Osteocyte (in vitro differentiated cells): ENCODE measurements at regions not wholly inside any gene's neighbourhood (a gene's known extent, or its start where the extent isn't known, plus 50 kb on each side); places are given as distances from the start of the nearest gene placed in this dataset.
A peak's percentile ranks its signal among the peaks of the same experiment; 100 is the strongest.

ENCODE experiments used
- DNase-seq: peaks from one replicate; pipeline ENCODE4 v3.0.0; 2021; ENCODE audit warnings: mixed read lengths; ENCODE audit not compliant: unreplicated experiment; ENCODE audit errors: extremely low spot score
- H3K27ac Mint-ChIP-seq: one replicate; pipeline ENCODE4 v1.8.0; 2021; ENCODE audit warnings: mild to moderate bottlenecking, mixed read lengths; ENCODE audit not compliant: unreplicated experiment
- H3K27me3 Mint-ChIP-seq: one replicate; pipeline ENCODE4 v1.8.0; 2021; ENCODE audit warnings: mixed read lengths; ENCODE audit not compliant: unreplicated experiment
- H3K36me3 Mint-ChIP-seq: one replicate; pipeline ENCODE4 v1.8.0; 2021; ENCODE audit warnings: mixed read lengths; ENCODE audit not compliant: unreplicated experiment
- H3K4me1 Mint-ChIP-seq: one replicate; pipeline ENCODE4 v1.8.0; 2021; ENCODE audit warnings: mixed read lengths; ENCODE audit not compliant: unreplicated experiment
- H3K4me3 Mint-ChIP-seq: one replicate; pipeline ENCODE4 v1.8.0; 2021; ENCODE audit warnings: mild to moderate bottlenecking, moderate library complexity, mixed read lengths; ENCODE audit not compliant: unreplicated experiment
- H3K9me3 Mint-ChIP-seq: one replicate; pipeline ENCODE4 v1.8.0; 2021; ENCODE audit warnings: mixed read lengths; ENCODE audit not compliant: unreplicated experiment
- CTCF ChIP-seq: fragments of 200-600 bp; sonication (generic); IDR thresholded peaks from 2 replicates; pipeline ENCODE4 v1.5.0; 2021; ENCODE audit warnings: antibody characterized with exemption, mild to moderate bottlenecking, moderate library complexity

- H3K27me3 Mint-ChIP-seq, result peaks cover 13% of the 10 kb centered on the region
- no peaks in the 10 kb centered on the region for H3K9me3 Mint-ChIP-seq
- TF ChIP-seq CTCF, result no peak
- H3K4me1 Mint-ChIP-seq, result peaks cover 12% of the 10 kb centered on the region
- no peak overlapping the region for H3K27ac Mint-ChIP-seq
- H3K36me3 Mint-ChIP-seq, result peaks cover 1% of the 10 kb centered on the region
- no peak overlapping the region for H3K4me3 Mint-ChIP-seq
- DNase-seq, result no peak
Observed at GRCh38 chr3:190731596-190731995, 130.9 kb downstream of the GMNC start.

DNA sequence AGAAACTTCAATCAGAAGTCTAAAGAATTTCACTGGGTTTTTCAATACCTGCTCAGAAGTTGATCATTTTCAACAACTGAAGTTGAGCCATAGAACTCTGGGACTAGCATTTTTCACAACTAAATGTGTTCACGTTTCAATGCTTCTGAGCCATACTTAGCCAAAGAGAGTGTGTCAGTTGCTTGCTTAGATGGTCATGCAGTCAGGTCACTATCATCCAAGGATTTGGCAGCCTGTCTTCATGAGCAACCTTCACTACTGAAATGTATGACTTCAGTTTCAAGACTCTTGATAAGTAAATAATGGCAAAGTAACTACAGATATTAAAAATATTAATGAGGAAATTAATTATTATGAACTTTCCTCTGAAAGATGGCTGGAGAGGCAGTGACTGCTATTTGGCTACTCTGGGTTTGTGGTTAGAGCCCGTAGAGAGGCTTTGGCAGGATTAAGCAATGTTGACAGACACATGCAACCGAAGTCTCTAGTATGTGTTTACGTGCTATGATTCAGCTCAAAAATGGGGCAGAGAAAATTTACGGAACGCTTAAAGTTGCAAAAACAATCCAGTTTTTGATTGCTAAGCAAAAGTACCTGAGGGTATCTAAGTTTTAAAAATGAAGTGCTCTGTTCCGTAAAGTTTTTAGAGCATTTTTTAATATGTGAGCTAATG, 133.8 kb downstream of the GMNC start:
- no peak for TF ChIP-seq CTCF
- H3K9me3 Mint-ChIP-seq, result peaks cover 5% of the 10 kb centered on the region
- H3K36me3 Mint-ChIP-seq, result no peaks in the 10 kb centered on the region
- peak overlapping the region; percentile 16 for H3K27ac Mint-ChIP-seq
- no peak for DNase-seq
- peaks cover 18% of the 10 kb centered on the region for H3K4me1 Mint-ChIP-seq
- no peak overlapping the region for H3K4me3 Mint-ChIP-seq
- no peaks in the 10 kb centered on the region for H3K27me3 Mint-ChIP-seq

- peaks cover 63% of the 10 kb centered on the region for H3K4me1 Mint-ChIP-seq
- peak overlapping the region; percentile 2 for H3K4me3 Mint-ChIP-seq
- peaks cover 4% of the 10 kb centered on the region for H3K36me3 Mint-ChIP-seq
- no peaks in the 10 kb centered on the region for H3K27me3 Mint-ChIP-seq
- no peak for DNase-seq
- no peak for TF ChIP-seq CTCF
- peak overlapping the region; percentile 94 for H3K27ac Mint-ChIP-seq
- H3K9me3 Mint-ChIP-seq, result peaks cover 10% of the 10 kb centered on the region
Observed at GRCh38 chr3:190722181-190722905, 140.2 kb downstream of the GMNC start.

DNA sequence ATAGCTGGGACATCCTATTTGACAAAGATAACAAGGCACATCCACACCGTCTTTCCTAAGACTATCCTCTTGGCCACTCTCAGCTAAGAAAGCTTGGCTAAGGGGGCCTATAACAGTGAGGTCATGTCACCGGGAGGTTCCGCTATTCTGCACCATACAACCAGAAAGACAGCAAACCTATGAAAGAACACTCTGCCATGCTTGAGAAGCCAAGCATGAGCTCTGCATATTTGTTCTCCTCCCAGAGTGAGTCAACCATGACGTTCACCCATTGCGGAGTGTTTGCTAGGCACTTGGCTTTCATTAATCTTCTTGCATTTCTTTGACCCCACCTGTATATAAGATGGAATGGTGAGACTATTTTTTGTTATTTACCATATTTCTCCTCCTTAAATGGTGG, 141.2 kb downstream of the GMNC start:
- no peak overlapping the region for H3K4me3 Mint-ChIP-seq
- no peak for DNase-seq
- H3K27ac Mint-ChIP-seq, result peak overlapping the region; percentile 94
- peaks cover 4% of the 10 kb centered on the region for H3K36me3 Mint-ChIP-seq
- no peak for TF ChIP-seq CTCF
- peaks cover 72% of the 10 kb centered on the region for H3K4me1 Mint-ChIP-seq
- peaks cover 10% of the 10 kb centered on the region for H3K9me3 Mint-ChIP-seq
- no peaks in the 10 kb centered on the region for H3K27me3 Mint-ChIP-seq

- TF ChIP-seq CTCF, result no peak
- Mint-ChIP-seq H3K9me3 (peaks cover 8% of the 10 kb centered on the region), H3K4me3 (peak overlapping the region; percentile 58), H3K4me1 (peaks cover 82% of the 10 kb centered on the region), H3K36me3 (peaks cover 4% of the 10 kb centered on the region), H3K27me3 (no peaks in the 10 kb centered on the region), H3K27ac (peak overlapping the region; percentile 95)
- no peak for DNase-seq
Observed at GRCh38 chr3:190718671-190719070, 143.8 kb downstream of the GMNC start.
